Activated CD4-positive, alpha-beta T cell treated with anti-CD3 and anti-CD28 coated beads for 36 hours (primary cell): ENCODE measurements at regions not wholly inside any gene's neighbourhood (a gene's known extent, or its start where the extent isn't known, plus 50 kb on each side); places are given as distances from the start of the nearest gene placed in this dataset.

Experiments used
- ATAC-seq: fragments of 200-7000 bp; cut with Tn5 transposase; one replicate; pipeline ENCODE4 v1.10.0; 2021; ENCODE audit warnings: mild to moderate bottlenecking, moderate library complexity
- CTCF ChIA-PET: fragments of 350-600 bp; sonication (Branson Sonifier 250); formaldehyde crosslinking; loops from one replicate; lab custom pipeline; 2021; ENCODE audit warnings: antibody characterized with exemption; lab: Charles Lee
- POLR2A ChIA-PET: fragments of 350-600 bp; sonication (Branson Sonifier 250); formaldehyde crosslinking; loops from one replicate; lab custom pipeline; 2021; ENCODE audit warnings: antibody characterized with exemption, inconsistent platforms; lab: Charles Lee
- DNase-seq: peaks from one replicate; pipeline ENCODE4 v3.0.0-alpha.2; 2020
- H3K27ac Mint-ChIP-seq: one replicate; pipeline ENCODE4 v1.8.0; 2021; ENCODE audit warnings: mixed read lengths
- H3K27me3 Mint-ChIP-seq: one replicate; pipeline ENCODE4 v1.8.0; 2021; ENCODE audit warnings: mixed read lengths
- H3K36me3 Mint-ChIP-seq: one replicate; pipeline ENCODE4 v1.8.0; 2021; ENCODE audit warnings: low read depth, mixed read lengths
- H3K4me1 Mint-ChIP-seq: one replicate; pipeline ENCODE4 v1.8.0; 2021; ENCODE audit warnings: mixed read lengths
- H3K4me3 Mint-ChIP-seq: one replicate; pipeline ENCODE4 v1.8.0; 2021; ENCODE audit warnings: mild to moderate bottlenecking, moderate library complexity, mixed read lengths
- H3K9me3 Mint-ChIP-seq: one replicate; pipeline ENCODE4 v1.8.0; 2021; ENCODE audit warnings: low read depth, mixed read lengths
- intact Hi-C, 2 experiments: fragments of 100-400 bp; cut with DNase I in 1 of 2; cut with micrococcal nuclease in 1 of 2; formaldehyde crosslinking; loops; one replicate each; pipeline versions ENCODE4 v1.14.2 to v1.15.1; 2022 to 2024; cut with DNase I, micrococcal nuclease

DNA sequence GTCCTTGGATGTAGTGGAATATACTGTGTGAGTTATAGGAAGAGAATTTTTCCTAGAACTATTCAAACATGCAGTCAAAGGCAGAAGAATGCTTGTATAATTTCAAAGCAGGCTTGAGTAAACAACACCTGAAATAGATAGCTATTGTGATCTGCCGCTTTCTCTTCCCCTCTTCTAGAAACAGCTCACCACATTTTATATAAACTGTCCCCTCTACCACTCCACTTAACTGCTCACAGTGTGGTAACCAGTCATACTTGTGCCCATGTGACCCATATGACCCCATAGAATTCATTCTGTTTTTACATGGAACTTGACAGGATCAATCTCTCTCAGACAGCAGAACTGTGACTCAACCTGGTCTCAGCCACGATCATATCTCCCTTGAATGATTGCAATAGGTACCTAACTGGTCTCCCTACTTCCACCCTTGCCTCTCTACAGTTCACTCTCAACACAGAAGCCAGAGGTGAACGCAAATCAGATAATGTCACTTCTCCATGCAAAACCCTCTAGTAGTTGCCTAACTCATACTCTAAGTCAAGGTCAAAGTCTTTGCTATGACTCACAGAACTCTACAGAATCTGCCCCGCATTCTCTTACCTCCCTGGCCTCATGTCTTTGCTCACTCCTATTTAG is 85.6 kb upstream of the EFHC2 start:
- H3K4me1 Mint-ChIP-seq = no peaks in the 10 kb centered on the region
- no peak overlapping the region for H3K27ac Mint-ChIP-seq
- POLR2A ChIA-PET = no interaction called here
- H3K9me3 Mint-ChIP-seq = no peaks in the 10 kb centered on the region
- intact Hi-C loops = no loop called here
- CTCF ChIA-PET = no interaction called here
- ATAC-seq (peak; percentile 87), DNase-seq (peak; percentile 9)
- no peaks in the 10 kb centered on the region for H3K27me3 Mint-ChIP-seq
- H3K36me3 Mint-ChIP-seq = no peaks in the 10 kb centered on the region
- H3K4me3 Mint-ChIP-seq = no peak overlapping the region

DNA sequence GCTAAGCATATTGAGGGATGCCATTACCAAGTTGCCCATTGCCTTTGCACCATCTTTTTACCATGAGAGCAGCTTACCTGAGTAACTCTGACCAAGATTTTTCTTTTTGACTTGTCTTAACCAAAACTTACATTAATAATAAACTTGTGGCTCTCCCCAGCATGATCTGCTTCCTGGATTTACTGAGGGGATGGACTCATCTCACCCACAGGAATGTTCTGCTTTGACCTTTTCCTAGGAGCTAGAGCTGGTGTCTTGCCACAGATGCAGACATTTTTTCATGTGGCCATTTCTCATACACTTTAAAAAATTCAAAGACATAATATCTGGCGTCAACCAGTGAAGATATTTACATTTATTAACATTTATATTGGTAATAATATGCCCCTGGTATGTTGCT is 79.2 kb upstream of the EFHC2 start:
- Mint-ChIP-seq H3K9me3 (no peaks in the 10 kb centered on the region), H3K27ac (no peak overlapping the region), H3K27me3 (peaks cover 4% of the 10 kb centered on the region), H3K4me3 (no peak overlapping the region), H3K4me1 (no peaks in the 10 kb centered on the region), H3K36me3 (no peaks in the 10 kb centered on the region)
- intact Hi-C loops = no loop called here
- ChIA-PET POLR2A (no interaction called here), CTCF (no interaction called here)
- no peak for DNase-seq
- ATAC-seq = no peak

DNA sequence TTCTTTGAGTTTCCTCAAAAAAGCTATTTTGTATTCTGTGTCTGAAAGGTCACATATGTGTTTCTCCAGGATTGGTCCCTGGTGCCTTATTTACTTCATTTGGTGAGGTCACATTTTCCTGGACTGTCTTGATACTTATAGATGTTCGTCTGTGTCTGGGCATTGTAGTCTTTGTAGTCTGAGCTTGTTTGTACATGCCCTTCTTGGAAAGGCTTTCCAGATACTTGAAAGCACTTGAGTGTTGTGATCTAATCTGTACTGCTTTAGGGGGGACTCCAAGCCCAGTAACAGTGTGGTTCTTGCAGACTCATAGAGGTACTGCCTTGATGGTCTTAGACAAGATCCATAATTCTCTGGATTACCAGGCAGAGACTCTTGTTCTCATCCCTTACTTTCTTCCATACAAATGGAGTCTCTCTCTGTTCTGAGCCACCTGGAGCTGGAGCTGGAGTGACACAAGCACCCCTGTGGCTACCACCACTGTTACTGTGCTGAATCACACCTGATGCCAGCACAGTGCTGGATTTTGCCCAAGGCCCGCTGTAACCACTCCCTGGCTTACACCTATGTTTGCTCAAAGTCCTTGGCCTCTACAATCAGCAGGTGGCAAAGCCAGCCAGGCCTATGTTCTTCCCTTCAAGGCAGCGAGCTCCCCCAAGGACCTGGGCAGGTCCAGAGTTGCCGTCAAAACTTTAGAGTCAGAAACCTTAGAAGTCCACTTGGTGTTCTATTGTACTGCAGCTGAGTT is 72.3 kb upstream of the EFHC2 start:
- Mint-ChIP-seq H3K9me3 (peaks cover 3% of the 10 kb centered on the region), H3K27me3 (peaks cover 4% of the 10 kb centered on the region), H3K4me3 (no peak overlapping the region), H3K36me3 (no peaks in the 10 kb centered on the region), H3K27ac (no peak overlapping the region), H3K4me1 (no peaks in the 10 kb centered on the region)
- ATAC-seq = no peak
- CTCF ChIA-PET = no interaction called here
- DNase-seq = no peak
- POLR2A ChIA-PET = no interaction called here
- intact Hi-C loops = no loop called here

- CTCF ChIA-PET = no interaction called here
These were observed 57.7 kb upstream of the EFHC2 start for GRCh38 chrX:44401151-44401550.

DNA sequence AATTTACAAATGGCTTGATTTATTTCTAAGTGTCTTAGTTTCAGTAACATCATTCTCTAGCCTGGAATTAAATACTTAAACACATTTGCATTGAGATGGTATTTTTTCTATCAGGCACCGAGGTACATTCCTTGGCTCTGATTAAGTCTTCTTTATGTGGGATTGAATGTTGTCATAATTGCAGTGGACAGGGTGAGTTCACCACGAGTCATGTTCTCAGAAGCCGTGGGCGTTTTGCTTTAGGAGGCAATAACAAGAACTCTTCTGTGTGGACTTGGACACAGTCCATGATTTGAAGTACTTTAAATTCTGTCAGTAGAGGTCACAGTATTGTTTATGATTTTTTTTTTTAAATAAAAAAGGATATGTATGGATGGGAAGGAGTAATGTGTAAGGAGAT is 57.1 kb upstream of the EFHC2 start:
- DNase-seq (peak; percentile 63), ATAC-seq (peak; percentile 55)
- Mint-ChIP-seq H3K27me3 (no peaks in the 10 kb centered on the region), H3K27ac (no peak overlapping the region), H3K4me3 (no peak overlapping the region), H3K9me3 (no peaks in the 10 kb centered on the region), H3K36me3 (no peaks in the 10 kb centered on the region), H3K4me1 (peaks cover 6% of the 10 kb centered on the region)
- intact Hi-C loops = no loop called here
- ChIA-PET POLR2A (no interaction called here), CTCF (no interaction called here)

More at GRCh38 chrX:44401151-44401550, 57.7 kb upstream of the EFHC2 start:
- no peaks in the 10 kb centered on the region for H3K9me3 Mint-ChIP-seq
- H3K27ac Mint-ChIP-seq = no peak overlapping the region
- peaks cover 6% of the 10 kb centered on the region for H3K4me1 Mint-ChIP-seq
- no peaks in the 10 kb centered on the region for H3K27me3 Mint-ChIP-seq
- intact Hi-C loops = no loop called here
- no peak for ATAC-seq
- DNase-seq = no peak
- no peaks in the 10 kb centered on the region for H3K36me3 Mint-ChIP-seq
- POLR2A ChIA-PET = no interaction called here
- H3K4me3 Mint-ChIP-seq = no peak overlapping the region

GRCh38 chrX:44400161-44400560 is 56.7 kb upstream of the EFHC2 start:
- DNase-seq (no peak), ATAC-seq (no peak)
- H3K36me3 Mint-ChIP-seq = no peaks in the 10 kb centered on the region
- ChIA-PET CTCF (no interaction called here), POLR2A (no interaction called here)
- intact Hi-C loops = no loop called here
- H3K9me3 Mint-ChIP-seq = no peaks in the 10 kb centered on the region
- H3K4me3 Mint-ChIP-seq = no peak overlapping the region
- H3K27ac Mint-ChIP-seq = no peak overlapping the region
- no peaks in the 10 kb centered on the region for H3K27me3 Mint-ChIP-seq
- peaks cover 6% of the 10 kb centered on the region for H3K4me1 Mint-ChIP-seq
